Neural progenitor cell (in vitro differentiated cells): ENCODE measurements at regions not wholly inside any gene's neighbourhood (a gene's known extent, or its start where the extent isn't known, plus 50 kb on each side); places are given as distances from the start of the nearest gene placed in this dataset.

Experiments
- CTCF ChIP-seq: fragments of 200-600 bp; sonication (generic); IDR thresholded peaks from 2 replicates; pipeline ENCODE4 v1.5.1; 2017; ENCODE audit warnings: antibody characterized with exemption, mild to moderate bottlenecking
- EZH2 ChIP-seq: fragments of 200-600 bp; sonication (generic); IDR thresholded peaks from 2 replicates; pipeline ENCODE4 v1.6.1; 2017; ENCODE audit warnings: antibody characterized with exemption, mild to moderate bottlenecking, moderate library complexity

- TF ChIP-seq CTCF (no peak), EZH2 (no peak)
Observed at GRCh38 chr22:47388331-47388730, 625.9 kb downstream of the TBC1D22A start.
